ENCODE measurements at regions not wholly inside any gene's neighbourhood (a gene's known extent, or its start where the extent isn't known, plus 50 kb on each side); places are given as distances from the start of the nearest gene placed in this dataset.

DNA sequence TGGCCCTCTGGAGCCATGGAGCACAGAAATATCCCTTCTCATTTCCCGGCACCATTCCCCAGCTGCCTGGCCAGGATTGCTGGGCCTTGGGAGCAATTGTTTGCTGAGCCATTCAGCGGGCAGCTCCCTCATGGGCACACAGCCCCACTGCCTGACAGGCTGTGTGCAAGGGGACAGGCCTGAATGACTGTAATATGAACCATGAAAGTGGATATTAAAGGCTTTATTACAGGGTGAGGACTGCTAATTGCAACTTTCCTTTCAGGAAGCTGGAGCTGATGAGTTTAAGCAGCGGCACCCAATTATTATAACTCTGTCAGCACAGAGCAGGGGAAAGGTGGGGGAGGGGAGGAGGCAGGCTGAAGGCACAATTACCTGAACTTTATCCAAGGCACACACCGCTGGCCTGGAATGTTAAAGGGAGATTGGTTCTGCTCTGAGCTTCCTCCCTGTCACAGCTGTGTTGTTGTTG is 159.8 kb upstream of the SDK2 start:
- H3K36me3 Mint-ChIP-seq, result peaks cover 0 to 8% of the 10 kb centered on the region in 2 donors
- Histone ChIP-seq H3K4me1 (ENCODE audit: insufficient read depth, low read length) (no peaks in the 10 kb centered on the region), H3K4me3 (ENCODE audit: low read length in 2 of 2) (no peak overlapping the region), H3K27ac (ENCODE audit: low read depth, low read length) (no peak overlapping the region), H3K9me3 (ENCODE audit: control insufficient read depth in 1 of 2, low read length in 2 of 2) (no peaks in the 10 kb centered on the region), H3K36me3 (ENCODE audit: insufficient read depth, low read length) (no peaks in the 10 kb centered on the region), H3K27me3 (ENCODE audit: insufficient read depth, low read length) (peaks cover 5% of the 10 kb centered on the region)
- CTCF ChIA-PET (ENCODE audit: partially characterized antibody), result interaction anchor here (0.7 kb wide), 1 partner anchor 375 kb away, joined by 3 read pairs; no protein-coding TSS in a partner anchor
- no peak for DNase-seq
- intact Hi-C loops (cut with micrococcal nuclease), result no loop called here
- peaks cover 0 to 5% (median 3%) of the 10 kb centered on the region in 4 donors for H3K4me1 Mint-ChIP-seq
- H3K27ac Mint-ChIP-seq, result no peak overlapping the region
- POLR2A ChIA-PET (ENCODE audit: partially characterized antibody), result interaction anchor here (0.6 kb wide), 1 partner anchor 24 kb away, joined by 3 read pairs; no protein-coding TSS in a partner anchor
- H3K27me3 Mint-ChIP-seq, result peaks cover 8 to 11% of the 10 kb centered on the region in 2 donors
- no peak overlapping the region for H3K4me3 Mint-ChIP-seq
- peaks cover 6 to 35% (median 22%) of the 10 kb centered on the region in 8 donors for H3K9me3 Mint-ChIP-seq

- Histone ChIP-seq H3K36me3 (ENCODE audit: insufficient read depth, low read length) (no peaks in the 10 kb centered on the region), H3K27ac (ENCODE audit: low read depth, low read length) (no peak overlapping the region), H3K4me1 (ENCODE audit: insufficient read depth, low read length) (no peaks in the 10 kb centered on the region), H3K4me3 (ENCODE audit: low read length in 2 of 2) (no peak overlapping the region), H3K9me3 (ENCODE audit: control insufficient read depth in 1 of 2, low read length in 2 of 2) (no peaks in the 10 kb centered on the region), H3K27me3 (ENCODE audit: insufficient read depth, low read length) (peaks cover 5% of the 10 kb centered on the region)
- peaks cover 6 to 33% (median 19%) of the 10 kb centered on the region in 8 donors for H3K9me3 Mint-ChIP-seq
- CTCF ChIA-PET (ENCODE audit: partially characterized antibody), result no interaction called here
- POLR2A ChIA-PET (ENCODE audit: partially characterized antibody), result no interaction called here
- no peak overlapping the region for H3K4me3 Mint-ChIP-seq
- DNase-seq, result no peak
- intact Hi-C loops (cut with micrococcal nuclease), result no loop called here
- H3K36me3 Mint-ChIP-seq, result peaks cover 0 to 8% of the 10 kb centered on the region in 2 donors
- no peak overlapping the region for H3K27ac Mint-ChIP-seq
- peaks cover 8% of the 10 kb centered on the region in 2 donors for H3K27me3 Mint-ChIP-seq
- H3K4me1 Mint-ChIP-seq, result peaks cover 0 to 5% (median 3%) of the 10 kb centered on the region in 4 donors
These were observed 162.5 kb upstream of the SDK2 start for GRCh38 chr17:73806768-73807167.

DNA sequence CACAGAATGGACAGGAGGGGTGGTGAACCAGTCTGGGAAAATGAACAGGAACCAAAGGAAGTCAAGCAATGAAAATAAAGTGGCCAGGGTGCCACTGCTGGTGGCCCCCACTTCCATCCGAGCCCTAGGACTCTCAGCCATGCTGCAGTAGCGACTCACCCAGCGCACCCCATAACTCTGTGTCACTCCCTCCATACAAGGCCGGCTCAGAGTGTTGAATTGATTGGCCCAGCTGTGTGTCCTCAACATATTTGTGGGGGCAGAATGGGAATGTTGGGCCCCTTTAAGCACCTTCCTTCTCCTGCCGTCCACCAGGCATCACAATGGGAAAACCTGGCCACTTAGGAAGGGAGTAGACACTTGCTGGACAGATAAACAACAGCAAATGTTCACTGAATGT is 169.0 kb upstream of the SDK2 start:
- ChIA-PET CTCF (ENCODE audit: partially characterized antibody) (no interaction called here), POLR2A (ENCODE audit: partially characterized antibody) (interaction anchor here (1.2 kb wide), 1 partner anchor 21 kb away, joined by 3 read pairs; no protein-coding TSS in a partner anchor)
- Histone ChIP-seq H3K4me3 (ENCODE audit: low read length in 2 of 2) (no peak overlapping the region), H3K27ac (ENCODE audit: low read depth, low read length) (no peak overlapping the region), H3K36me3 (ENCODE audit: insufficient read depth, low read length) (no peaks in the 10 kb centered on the region), H3K27me3 (ENCODE audit: insufficient read depth, low read length) (no peaks in the 10 kb centered on the region), H3K9me3 (ENCODE audit: control insufficient read depth in 1 of 2, low read length in 2 of 2) (no peaks in the 10 kb centered on the region), H3K4me1 (ENCODE audit: insufficient read depth, low read length) (no peaks in the 10 kb centered on the region)
- Mint-ChIP-seq H3K4me3 (no peak overlapping the region), H3K36me3 (no peaks in the 10 kb centered on the region), H3K4me1 (no peaks in the 10 kb centered on the region), H3K9me3 (no peaks in the 10 kb centered on the region), H3K27ac (no peak overlapping the region), H3K27me3 (no peaks in the 10 kb centered on the region)
- intact Hi-C loops (cut with micrococcal nuclease), result no loop called here
- no peak for DNase-seq

- POLR2A ChIA-PET (ENCODE audit: partially characterized antibody), result interaction anchor here (1.2 to 2.4 kb wide), 2 partner anchors 14 to 22 kb away, joined by 3 to 7 read pairs; no protein-coding TSS in a partner anchor
- no peaks in the 10 kb centered on the region for H3K4me1 ChIP-seq (ENCODE audit: insufficient read depth, low read length)
- no peaks in the 10 kb centered on the region for H3K27me3 ChIP-seq (ENCODE audit: insufficient read depth, low read length)
- no peak overlapping the region for H3K27ac Mint-ChIP-seq
- no peak overlapping the region for H3K27ac ChIP-seq (ENCODE audit: low read depth, low read length)
- H3K9me3 ChIP-seq (ENCODE audit: control insufficient read depth in 1 of 2, low read length in 2 of 2), result no peaks in the 10 kb centered on the region
- CTCF ChIA-PET (ENCODE audit: partially characterized antibody), result interaction anchor here (1.2 kb wide), 1 partner anchor 9 kb away, joined by 3 read pairs; no protein-coding TSS in a partner anchor
- H3K36me3 Mint-ChIP-seq, result no peaks in the 10 kb centered on the region
- H3K4me3 ChIP-seq (ENCODE audit: low read length in 2 of 2), result no peak overlapping the region
- no peaks in the 10 kb centered on the region for H3K27me3 Mint-ChIP-seq
- H3K4me3 Mint-ChIP-seq, result no peak overlapping the region
- H3K36me3 ChIP-seq (ENCODE audit: insufficient read depth, low read length), result no peaks in the 10 kb centered on the region
- H3K9me3 Mint-ChIP-seq, result no peaks in the 10 kb centered on the region
- intact Hi-C loops (cut with micrococcal nuclease), result no loop called here
- H3K4me1 Mint-ChIP-seq, result no peaks in the 10 kb centered on the region
- no peak for DNase-seq
These were observed 169.8 kb upstream of the SDK2 start for GRCh38 chr17:73814075-73814474.

GRCh38 chr17:73815474-73815873 is 171.2 kb upstream of the SDK2 start:
- Mint-ChIP-seq H3K4me3 (no peak overlapping the region), H3K27ac (no peak overlapping the region), H3K36me3 (no peaks in the 10 kb centered on the region), H3K27me3 (no peaks in the 10 kb centered on the region), H3K9me3 (no peaks in the 10 kb centered on the region), H3K4me1 (no peaks in the 10 kb centered on the region)
- H3K36me3 ChIP-seq (ENCODE audit: insufficient read depth, low read length), result no peaks in the 10 kb centered on the region
- H3K9me3 ChIP-seq (ENCODE audit: control insufficient read depth in 1 of 2, low read length in 2 of 2), result no peaks in the 10 kb centered on the region
- no peaks in the 10 kb centered on the region for H3K27me3 ChIP-seq (ENCODE audit: insufficient read depth, low read length)
- DNase-seq, result no peak
- no peaks in the 10 kb centered on the region for H3K4me1 ChIP-seq (ENCODE audit: insufficient read depth, low read length)
- H3K4me3 ChIP-seq (ENCODE audit: low read length in 2 of 2), result no peak overlapping the region
- ChIA-PET POLR2A (ENCODE audit: partially characterized antibody) (interaction anchor here (2.4 kb wide), 1 partner anchor 12 kb away, joined by 7 read pairs; no protein-coding TSS in a partner anchor), CTCF (ENCODE audit: partially characterized antibody) (interaction anchor here (1.2 kb wide), 1 partner anchor 8 kb away, joined by 3 read pairs; no protein-coding TSS in a partner anchor)
- no peak overlapping the region for H3K27ac ChIP-seq (ENCODE audit: low read depth, low read length)
- intact Hi-C loops (cut with micrococcal nuclease), result no loop called here

- H3K27me3 Mint-ChIP-seq, result peaks cover 0 to 5% of the 10 kb centered on the region in 2 donors
- H3K36me3 Mint-ChIP-seq, result no peaks in the 10 kb centered on the region
- H3K27ac Mint-ChIP-seq, result no peak overlapping the region
- Histone ChIP-seq H3K9me3 (ENCODE audit: control insufficient read depth in 1 of 2, low read length in 2 of 2) (no peaks in the 10 kb centered on the region), H3K27ac (ENCODE audit: low read depth, low read length) (no peak overlapping the region), H3K27me3 (ENCODE audit: insufficient read depth, low read length) (no peaks in the 10 kb centered on the region), H3K4me1 (ENCODE audit: insufficient read depth, low read length) (peaks cover 19% of the 10 kb centered on the region), H3K4me3 (ENCODE audit: low read length in 2 of 2) (no peak overlapping the region), H3K36me3 (ENCODE audit: insufficient read depth, low read length) (no peaks in the 10 kb centered on the region)
- no peak for DNase-seq
- no peaks in the 10 kb centered on the region for H3K9me3 Mint-ChIP-seq
- no peak overlapping the region for H3K4me3 Mint-ChIP-seq
- CTCF ChIA-PET (ENCODE audit: partially characterized antibody), result no interaction called here
- peaks cover 7 to 22% (median 14%) of the 10 kb centered on the region in 4 donors for H3K4me1 Mint-ChIP-seq
- POLR2A ChIA-PET (ENCODE audit: partially characterized antibody), result no interaction called here
- intact Hi-C loops (cut with micrococcal nuclease), result no loop called here
These were observed 175.5 kb upstream of the SDK2 start for GRCh38 chr17:73819440-73820395.

GRCh38 chr17:73820686-73821448 is 176.6 kb upstream of the SDK2 start:
- Histone ChIP-seq H3K27ac (ENCODE audit: low read depth, low read length) (no peak overlapping the region), H3K36me3 (ENCODE audit: insufficient read depth, low read length) (no peaks in the 10 kb centered on the region), H3K4me1 (ENCODE audit: insufficient read depth, low read length) (peaks cover 24% of the 10 kb centered on the region), H3K4me3 (ENCODE audit: low read length in 2 of 2) (no peak overlapping the region), H3K9me3 (ENCODE audit: control insufficient read depth in 1 of 2, low read length in 2 of 2) (no peaks in the 10 kb centered on the region), H3K27me3 (ENCODE audit: insufficient read depth, low read length) (no peaks in the 10 kb centered on the region)
- Mint-ChIP-seq H3K9me3 (no peaks in the 10 kb centered on the region), H3K4me1 (peaks cover 7 to 32% (median 19%) of the 10 kb centered on the region in 4 donors), H3K27me3 (peaks cover 0 to 5% of the 10 kb centered on the region in 2 donors), H3K27ac (no peak overlapping the region), H3K36me3 (no peaks in the 10 kb centered on the region), H3K4me3 (no peak overlapping the region)
- POLR2A ChIA-PET (ENCODE audit: partially characterized antibody), result no interaction called here
- no peak for DNase-seq
- intact Hi-C loops (cut with micrococcal nuclease), result no loop called here
- CTCF ChIA-PET (ENCODE audit: partially characterized antibody), result interaction anchor here (0.8 kb wide), 1 partner anchor 10 kb away, joined by 3 read pairs; no protein-coding TSS in a partner anchor
